Activated CD4-positive, alpha-beta memory T cell treated with anti-CD3 and anti-CD28 coated beads, Interleukin-2, amount 10 ng/mL, durations not matched to agents 7 days and 5 days (primary cell): ENCODE measurements at regions not wholly inside any gene's neighbourhood (a gene's known extent, or its start where the extent isn't known, plus 50 kb on each side); places are given as distances from the start of the nearest gene placed in this dataset.

Experiments used
- CTCF ChIA-PET: fragments of 350-600 bp; sonication (Branson Sonifier 250); formaldehyde crosslinking; loops from one replicate; lab custom pipeline; 2021; ENCODE audit warnings: antibody characterized with exemption, inconsistent platforms; lab: Charles Lee
- POLR2A ChIA-PET: fragments of 350-600 bp; sonication (Branson Sonifier 250); formaldehyde crosslinking; loops from one replicate; lab custom pipeline; 2021; ENCODE audit warnings: antibody characterized with exemption; lab: Charles Lee
- DNase-seq: peaks from one replicate; pipeline ENCODE4 v3.0.0-alpha.2; 2020
- H3K27ac Mint-ChIP-seq: one replicate; pipeline ENCODE4 v1.8.0; 2021; ENCODE audit warnings: mild to moderate bottlenecking, mixed read lengths
- H3K27me3 Mint-ChIP-seq: one replicate; pipeline ENCODE4 v1.8.0; 2021; ENCODE audit warnings: mixed read lengths
- H3K36me3 Mint-ChIP-seq: one replicate; pipeline ENCODE4 v1.8.0; 2021; ENCODE audit warnings: low read depth, mixed read lengths
- H3K4me1 Mint-ChIP-seq: one replicate; pipeline ENCODE4 v1.8.0; 2021; ENCODE audit warnings: mixed read lengths
- H3K4me3 Mint-ChIP-seq: one replicate; pipeline ENCODE4 v1.8.0; 2021; ENCODE audit warnings: mild to moderate bottlenecking, mixed read lengths
- H3K9me3 Mint-ChIP-seq: one replicate; pipeline ENCODE4 v1.8.0; 2021; ENCODE audit warnings: mixed read lengths

- Mint-ChIP-seq H3K36me3 (no peaks in the 10 kb centered on the region), H3K9me3 (peaks cover 1% of the 10 kb centered on the region), H3K4me1 (no peaks in the 10 kb centered on the region), H3K27me3 (no peaks in the 10 kb centered on the region), H3K4me3 (no peak overlapping the region), H3K27ac (no peak overlapping the region)
- DNase-seq = no peak
- ChIA-PET POLR2A (no interaction called here), CTCF (no interaction called here)
Observed at GRCh38 chr3:116916836-116917235, 207.3 kb downstream of the TUSC7 start.

- Mint-ChIP-seq H3K4me3 (no peak overlapping the region), H3K9me3 (peaks cover 6% of the 10 kb centered on the region), H3K27ac (no peak overlapping the region), H3K36me3 (no peaks in the 10 kb centered on the region), H3K4me1 (no peaks in the 10 kb centered on the region), H3K27me3 (no peaks in the 10 kb centered on the region)
- CTCF ChIA-PET = no interaction called here
- POLR2A ChIA-PET = no interaction called here
- no peak for DNase-seq
Observed at GRCh38 chr3:116920826-116921610, 211.4 kb downstream of the TUSC7 start.

GRCh38 chr3:116927918-116928317 is 218.3 kb downstream of the TUSC7 start:
- H3K27me3 Mint-ChIP-seq = no peaks in the 10 kb centered on the region
- H3K36me3 Mint-ChIP-seq = no peaks in the 10 kb centered on the region
- H3K9me3 Mint-ChIP-seq = peaks cover 7% of the 10 kb centered on the region
- H3K27ac Mint-ChIP-seq = no peak overlapping the region
- H3K4me3 Mint-ChIP-seq = no peak overlapping the region
- H3K4me1 Mint-ChIP-seq = no peaks in the 10 kb centered on the region
- DNase-seq = no peak
- CTCF ChIA-PET = no interaction called here
- POLR2A ChIA-PET = no interaction called here

GRCh38 chr3:116929505-116930222 is 220.1 kb downstream of the TUSC7 start:
- Mint-ChIP-seq H3K27me3 (no peaks in the 10 kb centered on the region), H3K4me3 (no peak overlapping the region), H3K36me3 (no peaks in the 10 kb centered on the region), H3K27ac (no peak overlapping the region), H3K4me1 (no peaks in the 10 kb centered on the region), H3K9me3 (peaks cover 10% of the 10 kb centered on the region)
- no peak for DNase-seq
- POLR2A ChIA-PET = no interaction called here
- CTCF ChIA-PET = no interaction called here

GRCh38 chr3:116930786-116931185 is 221.2 kb downstream of the TUSC7 start:
- DNase-seq = no peak
- CTCF ChIA-PET = no interaction called here
- Mint-ChIP-seq H3K9me3 (peaks cover 5% of the 10 kb centered on the region), H3K36me3 (no peaks in the 10 kb centered on the region), H3K27ac (no peak overlapping the region), H3K4me1 (no peaks in the 10 kb centered on the region), H3K27me3 (no peaks in the 10 kb centered on the region), H3K4me3 (no peak overlapping the region)
- POLR2A ChIA-PET = no interaction called here

GRCh38 chr3:116939091-116939490 is 229.5 kb downstream of the TUSC7 start:
- CTCF ChIA-PET = no interaction called here
- Mint-ChIP-seq H3K27ac (no peak overlapping the region), H3K36me3 (no peaks in the 10 kb centered on the region), H3K4me3 (no peak overlapping the region), H3K9me3 (peaks cover 3% of the 10 kb centered on the region), H3K4me1 (no peaks in the 10 kb centered on the region), H3K27me3 (no peaks in the 10 kb centered on the region)
- POLR2A ChIA-PET = no interaction called here
- DNase-seq = no peak

GRCh38 chr3:116939550-116939949 is 230.0 kb downstream of the TUSC7 start:
- CTCF ChIA-PET = no interaction called here
- Mint-ChIP-seq H3K36me3 (no peaks in the 10 kb centered on the region), H3K9me3 (no peaks in the 10 kb centered on the region), H3K27me3 (no peaks in the 10 kb centered on the region), H3K4me3 (no peak overlapping the region), H3K4me1 (no peaks in the 10 kb centered on the region), H3K27ac (no peak overlapping the region)
- POLR2A ChIA-PET = no interaction called here
- no peak for DNase-seq

- ChIA-PET POLR2A (no interaction called here), CTCF (no interaction called here)
- H3K27me3 Mint-ChIP-seq = no peaks in the 10 kb centered on the region
- H3K4me3 Mint-ChIP-seq = no peak overlapping the region
- H3K36me3 Mint-ChIP-seq = no peaks in the 10 kb centered on the region
- DNase-seq = no peak
- no peak overlapping the region for H3K27ac Mint-ChIP-seq
- H3K4me1 Mint-ChIP-seq = no peaks in the 10 kb centered on the region
- H3K9me3 Mint-ChIP-seq = no peaks in the 10 kb centered on the region
Observed at GRCh38 chr3:116940719-116941118, 231.1 kb downstream of the TUSC7 start.

- POLR2A ChIA-PET = no interaction called here
- H3K27ac Mint-ChIP-seq = no peak overlapping the region
- H3K36me3 Mint-ChIP-seq = no peaks in the 10 kb centered on the region
- CTCF ChIA-PET = no interaction called here
- no peaks in the 10 kb centered on the region for H3K9me3 Mint-ChIP-seq
- no peak for DNase-seq
- H3K27me3 Mint-ChIP-seq = no peaks in the 10 kb centered on the region
- no peaks in the 10 kb centered on the region for H3K4me1 Mint-ChIP-seq
- no peak overlapping the region for H3K4me3 Mint-ChIP-seq
Observed at GRCh38 chr3:116946376-116946775, 236.8 kb downstream of the TUSC7 start.

GRCh38 chr3:116947148-116947547 is 237.6 kb downstream of the TUSC7 start:
- Mint-ChIP-seq H3K36me3 (no peaks in the 10 kb centered on the region), H3K27me3 (no peaks in the 10 kb centered on the region), H3K4me1 (no peaks in the 10 kb centered on the region), H3K9me3 (no peaks in the 10 kb centered on the region), H3K4me3 (no peak overlapping the region), H3K27ac (no peak overlapping the region)
- POLR2A ChIA-PET = no interaction called here
- CTCF ChIA-PET = no interaction called here
- DNase-seq = no peak

- Mint-ChIP-seq H3K36me3 (no peaks in the 10 kb centered on the region), H3K4me3 (no peak overlapping the region), H3K9me3 (no peaks in the 10 kb centered on the region), H3K27ac (no peak overlapping the region), H3K4me1 (no peaks in the 10 kb centered on the region), H3K27me3 (no peaks in the 10 kb centered on the region)
- no peak for DNase-seq
- ChIA-PET CTCF (no interaction called here), POLR2A (no interaction called here)
Observed at GRCh38 chr3:116947809-116948208, 238.2 kb downstream of the TUSC7 start.

- no peaks in the 10 kb centered on the region for H3K4me1 Mint-ChIP-seq
- POLR2A ChIA-PET = no interaction called here
- CTCF ChIA-PET = no interaction called here
- no peaks in the 10 kb centered on the region for H3K27me3 Mint-ChIP-seq
- no peak overlapping the region for H3K27ac Mint-ChIP-seq
- no peak for DNase-seq
- no peak overlapping the region for H3K4me3 Mint-ChIP-seq
- H3K36me3 Mint-ChIP-seq = no peaks in the 10 kb centered on the region
- H3K9me3 Mint-ChIP-seq = peaks cover 7% of the 10 kb centered on the region
Observed at GRCh38 chr3:116950301-116951055, 240.9 kb downstream of the TUSC7 start.

- Mint-ChIP-seq H3K36me3 (no peaks in the 10 kb centered on the region), H3K27me3 (no peaks in the 10 kb centered on the region), H3K27ac (no peak overlapping the region), H3K9me3 (peaks cover 7% of the 10 kb centered on the region), H3K4me1 (no peaks in the 10 kb centered on the region), H3K4me3 (no peak overlapping the region)
- POLR2A ChIA-PET = no interaction called here
- DNase-seq = no peak
- CTCF ChIA-PET = no interaction called here
Observed at GRCh38 chr3:116951610-116952009, 242.0 kb downstream of the TUSC7 start.
